Astrocyte of the cerebellum (primary cell): ENCODE measurements at regions not wholly inside any gene's neighbourhood (a gene's known extent, or its start where the extent isn't known, plus 50 kb on each side); places are given as distances from the start of the nearest gene placed in this dataset.
A peak's percentile ranks its signal among the peaks of the same experiment; 100 is the strongest.

ENCODE experiments used
- DNase-seq: peaks from one replicate; pipeline ENCODE4 v3.0.0-alpha.2; 2011; ENCODE audit warnings: low read depth
- H3K4me3 ChIP-seq: 2 replicates; pipeline ENCODE4 v1.5.1; 2011; ENCODE audit warnings: mild to moderate bottlenecking, low read depth, low read length, moderate library complexity
- in situ Hi-C: cut with HindIII; loops from 2 replicates; pipeline ENCODE4 v1.10.0; 2017; ENCODE audit warnings: low sequenced_read_pairs
- TF ChIP-seq, protein P1 (sequence below): IDR thresholded peaks from 2 replicates; pipeline ENCODE4 v1.5.1; 2012; ENCODE audit warnings: low read length, low read depth, moderate library complexity, mild to moderate bottlenecking; ENCODE audit errors: missing control alignments

DNA sequence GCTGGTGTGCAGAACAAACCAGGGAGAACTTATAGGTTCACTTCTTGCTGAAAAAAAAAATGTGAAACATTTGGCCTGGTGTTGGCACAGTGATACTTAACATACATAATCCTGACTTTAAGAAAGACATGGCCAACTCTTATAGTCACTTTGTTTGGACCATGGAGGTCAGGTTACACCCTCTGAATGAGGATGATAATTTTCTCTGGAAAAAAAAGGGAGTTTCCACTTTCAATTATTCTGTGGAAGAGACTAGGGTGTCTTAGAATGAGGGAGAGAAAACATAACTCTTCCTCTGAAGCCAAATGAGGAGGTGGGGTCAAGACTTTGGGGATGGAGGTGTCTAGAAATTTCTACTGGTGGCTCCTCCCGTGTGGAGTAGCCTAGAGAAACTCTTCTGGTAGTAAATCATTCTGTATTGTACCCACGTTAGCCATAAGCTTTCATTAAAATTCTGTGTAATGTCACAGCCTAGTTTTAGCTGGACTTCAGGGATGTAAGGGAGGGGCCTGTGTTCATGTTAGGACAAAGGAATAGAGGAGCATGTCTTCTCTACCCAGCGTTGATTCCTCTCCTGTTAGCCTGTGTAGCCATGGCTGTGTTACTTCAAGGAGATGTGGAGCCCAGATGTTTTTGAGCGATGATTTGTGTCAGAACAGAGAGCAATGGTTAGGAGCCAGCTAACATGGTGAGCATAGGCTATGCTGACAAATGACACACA, 328.3 kb downstream of the GPAT3 start:
- no peak overlapping the region for H3K4me3 ChIP-seq
- no peak for DNase-seq
- TF ChIP-seq, protein P1, sequence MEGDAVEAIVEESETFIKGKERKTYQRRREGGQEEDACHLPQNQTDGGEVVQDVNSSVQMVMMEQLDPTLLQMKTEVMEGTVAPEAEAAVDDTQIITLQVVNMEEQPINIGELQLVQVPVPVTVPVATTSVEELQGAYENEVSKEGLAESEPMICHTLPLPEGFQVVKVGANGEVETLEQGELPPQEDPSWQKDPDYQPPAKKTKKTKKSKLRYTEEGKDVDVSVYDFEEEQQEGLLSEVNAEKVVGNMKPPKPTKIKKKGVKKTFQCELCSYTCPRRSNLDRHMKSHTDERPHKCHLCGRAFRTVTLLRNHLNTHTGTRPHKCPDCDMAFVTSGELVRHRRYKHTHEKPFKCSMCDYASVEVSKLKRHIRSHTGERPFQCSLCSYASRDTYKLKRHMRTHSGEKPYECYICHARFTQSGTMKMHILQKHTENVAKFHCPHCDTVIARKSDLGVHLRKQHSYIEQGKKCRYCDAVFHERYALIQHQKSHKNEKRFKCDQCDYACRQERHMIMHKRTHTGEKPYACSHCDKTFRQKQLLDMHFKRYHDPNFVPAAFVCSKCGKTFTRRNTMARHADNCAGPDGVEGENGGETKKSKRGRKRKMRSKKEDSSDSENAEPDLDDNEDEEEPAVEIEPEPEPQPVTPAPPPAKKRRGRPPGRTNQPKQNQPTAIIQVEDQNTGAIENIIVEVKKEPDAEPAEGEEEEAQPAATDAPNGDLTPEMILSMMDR: no peak
- in situ Hi-C loops: no loop called here

DNA sequence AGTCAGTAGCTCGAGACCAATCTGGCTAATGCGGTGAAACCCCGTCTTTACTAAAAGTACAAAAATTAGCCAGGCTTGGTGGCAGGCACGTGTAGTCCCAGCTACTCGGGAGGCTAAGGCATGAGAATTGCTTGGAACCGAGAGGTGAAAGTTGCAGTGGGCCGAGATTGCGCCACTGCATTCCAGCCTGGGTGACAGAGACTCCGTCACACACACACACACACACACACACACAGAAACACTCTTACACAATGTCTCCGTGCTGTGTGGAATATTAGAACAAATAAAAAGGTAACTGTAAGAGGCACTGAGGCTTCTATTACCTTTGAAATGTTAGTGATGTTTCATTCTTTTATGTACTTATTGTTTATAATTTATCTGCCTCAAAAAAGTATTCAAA, 326.6 kb downstream of the GPAT3 start:
- no peak overlapping the region for H3K4me3 ChIP-seq
- no peak for DNase-seq
- TF ChIP-seq, protein P1: no peak
- in situ Hi-C loops: no loop called here

GRCh38 chr4:83860200-83860599, 324.3 kb downstream of the GPAT3 start:
- in situ Hi-C loops: no loop called here
- DNase-seq: no peak
- H3K4me3 ChIP-seq: no peak overlapping the region
- TF ChIP-seq, protein P1: no peak

DNA sequence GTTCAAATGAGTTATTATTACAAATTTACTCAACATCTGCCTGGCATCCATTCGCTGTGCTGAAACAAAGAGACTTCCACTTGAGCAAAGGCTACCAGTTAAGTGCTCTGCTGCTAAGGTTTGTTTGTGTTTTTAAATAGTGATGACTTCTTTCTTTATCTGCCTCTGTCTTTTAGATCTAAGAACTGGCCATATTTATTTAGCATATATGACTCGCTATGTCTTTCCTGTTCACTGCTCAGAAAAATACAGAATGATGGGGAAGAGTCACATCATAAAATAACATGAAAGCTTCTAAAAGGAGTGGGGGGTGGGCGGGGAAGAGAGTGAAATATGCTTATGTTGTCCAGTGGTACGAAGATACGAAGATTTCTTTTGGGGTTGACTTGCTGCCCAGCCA, 322.2 kb downstream of the GPAT3 start:
- in situ Hi-C loops: no loop called here
- no peak overlapping the region for H3K4me3 ChIP-seq
- no peak for DNase-seq
- TF ChIP-seq, protein P1: no peak

DNA sequence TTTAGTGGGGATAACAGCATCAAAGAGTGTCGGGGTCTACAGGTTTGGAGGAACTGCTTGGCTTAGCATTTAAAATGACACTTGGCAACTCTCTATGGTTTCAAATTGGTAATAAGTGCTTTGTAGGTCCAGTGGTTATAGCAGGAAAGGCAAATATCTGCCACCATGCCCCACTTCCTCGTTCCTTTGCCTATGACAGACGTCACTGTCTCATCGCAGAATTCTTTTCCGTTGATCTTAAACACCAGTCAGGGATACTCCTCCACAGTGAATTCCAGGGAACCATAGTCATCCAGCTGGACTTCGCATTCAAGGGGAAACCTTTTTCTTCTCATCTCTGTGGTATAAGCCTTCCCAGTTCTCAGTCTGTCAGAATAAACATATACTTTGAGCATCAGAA, 319.1 kb downstream of the GPAT3 start:
- peak; percentile 79 for DNase-seq
- no peak overlapping the region for H3K4me3 ChIP-seq
- in situ Hi-C loops: no loop called here
- TF ChIP-seq, protein P1: no peak

DNA sequence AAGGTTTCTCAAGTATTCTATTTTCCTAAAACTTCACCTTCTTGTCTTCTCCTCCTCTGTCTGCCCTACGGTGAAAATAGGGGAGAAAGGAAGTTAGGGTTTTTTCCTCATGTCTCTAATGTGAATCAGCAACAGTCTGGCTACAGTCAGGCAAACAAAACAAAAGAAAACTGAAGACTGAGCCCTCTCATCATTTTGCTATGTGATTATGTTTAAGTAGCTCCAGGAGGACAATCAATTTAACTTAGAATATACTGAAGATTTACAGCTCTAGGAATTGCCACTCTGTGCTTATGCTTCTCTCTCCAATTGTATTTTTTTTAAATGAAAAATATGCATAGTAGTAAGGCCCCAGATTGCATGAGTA, 316.2 kb downstream of the GPAT3 start:
- no peak overlapping the region for H3K4me3 ChIP-seq
- TF ChIP-seq, protein P1: no peak
- DNase-seq: peak; percentile 43
- in situ Hi-C loops: no loop called here
